ENCODE measurements at regions not wholly inside any gene's neighbourhood (a gene's known extent, or its start where the extent isn't known, plus 50 kb on each side); places are given as distances from the start of the nearest gene placed in this dataset.

- CTCF ChIA-PET: interaction anchor here (0.9 kb wide), 2 partner anchors 47 to 248 kb away, joined by 3 read pairs; no protein-coding TSS in a partner anchor
- Histone ChIP-seq H3K4me3 (replicated peaks in 1 of 3; ENCODE audit: insufficient read depth in 1 of 3, low read depth in 1 of 3, low read length in 3 of 3) (no peak overlapping the region), H2AFZ (ENCODE audit: low read depth, low read length) (no peak overlapping the region), H3K9me1 (replicated peaks; ENCODE audit: control insufficient read depth, extremely low read depth, insufficient read depth, low read length) (no peaks in the 10 kb centered on the region), H3K4me1 (ENCODE audit: control insufficient read depth, extremely low read depth, insufficient read depth, low read length) (peaks cover 2% of the 10 kb centered on the region), H3K9ac (replicated peaks; ENCODE audit: extremely low read depth, insufficient read depth, low read length) (no peak overlapping the region), H3K27ac (ENCODE audit: insufficient read depth, low read depth, low read length) (no peak overlapping the region), H3K9me3 (replicated peaks; ENCODE audit: control insufficient read depth, insufficient read depth, low read length) (no peaks in the 10 kb centered on the region), H3K27me3 (ENCODE audit: control insufficient read depth in 2 of 2, insufficient read depth in 2 of 2, low read length in 2 of 2) (peaks cover 5 to 6% of the 10 kb centered on the region in 2 experiments), H3K4me2 (ENCODE audit: insufficient read depth, low read length) (no peak overlapping the region), H3K79me2 (ENCODE audit: control insufficient read depth, insufficient read depth, low read length) (no peaks in the 10 kb centered on the region), H3K36me3 (ENCODE audit: control insufficient read depth in 2 of 2, extremely low read depth in 1 of 2, insufficient read depth in 2 of 2, low read length in 2 of 2) (no peaks in the 10 kb centered on the region), H4K20me1 (replicated peaks; ENCODE audit: control insufficient read depth, extremely low read depth, insufficient read depth, low read length) (no peaks in the 10 kb centered on the region)
- TF ChIP-seq CTCF (IDR thresholded peaks at IDR 0.05; ENCODE audit: extremely low read depth in 1 of 2, insufficient read depth in 1 of 2, low read depth in 1 of 2, low read length in 2 of 2) (no peak), JUN (IDR thresholded peaks at IDR 0.05; ENCODE audit: borderline replicate concordance, insufficient read depth, insufficient read length, low read depth) (no peak), POLR2A (IDR thresholded peaks at IDR 0.05; ENCODE audit: low read depth, low read length) (no peak), FOS (IDR thresholded peaks at IDR 0.05; ENCODE audit: borderline replicate concordance, insufficient read depth, low read length) (no peak), MYC (IDR thresholded peaks at IDR 0.05; ENCODE audit: low read depth, low read length) (no peak), POLR2AphosphoS5 (IDR thresholded peaks at IDR 0.05; ENCODE audit: insufficient read depth, low read depth, low read length) (no peak)
- no TSS peak for BruUV-seq (replicated peaks)
- intact Hi-C loops (cut with micrococcal nuclease): no loop called here
- FAIRE-seq (no peak), DNase-seq (ENCODE audit: low read depth, low spot score) (no peak)
- POLR2A ChIA-PET: no interaction called here
- dilution Hi-C loops (cut with MboI; ENCODE audit: extremely low pct_ligation_motif_present, low sequenced_read_pairs): no loop called here
These were observed 136.1 kb upstream of the CCDC150 start for GRCh38 chr2:196503398-196503797.

- H3K9me1 ChIP-seq (replicated peaks; ENCODE audit: control insufficient read depth, extremely low read depth, insufficient read depth, low read length): no peaks in the 10 kb centered on the region
- dilution Hi-C loops (cut with MboI; ENCODE audit: extremely low pct_ligation_motif_present, low sequenced_read_pairs): no loop called here
- H3K9ac ChIP-seq (replicated peaks; ENCODE audit: extremely low read depth, insufficient read depth, low read length): no peak overlapping the region
- no peak overlapping the region for H3K27ac ChIP-seq (ENCODE audit: insufficient read depth, low read depth, low read length)
- no peak for FAIRE-seq
- peaks cover 6 to 7% of the 10 kb centered on the region in 2 experiments for H3K27me3 ChIP-seq (ENCODE audit: control insufficient read depth in 2 of 2, insufficient read depth in 2 of 2, low read length in 2 of 2)
- intact Hi-C loops (cut with micrococcal nuclease): no loop called here
- H2AFZ ChIP-seq (ENCODE audit: low read depth, low read length): no peak overlapping the region
- BruUV-seq (replicated peaks): no TSS peak
- TF ChIP-seq CTCF (IDR thresholded peaks at IDR 0.05; ENCODE audit: extremely low read depth in 1 of 2, insufficient read depth in 1 of 2, low read depth in 1 of 2, low read length in 2 of 2) (no peak), MYC (IDR thresholded peaks at IDR 0.05; ENCODE audit: low read depth, low read length) (no peak), JUN (IDR thresholded peaks at IDR 0.05; ENCODE audit: borderline replicate concordance, insufficient read depth, insufficient read length, low read depth) (no peak), POLR2A (IDR thresholded peaks at IDR 0.05; ENCODE audit: low read depth, low read length) (no peak), POLR2AphosphoS5 (IDR thresholded peaks at IDR 0.05; ENCODE audit: insufficient read depth, low read depth, low read length) (no peak), MAX (IDR thresholded peaks at IDR 0.05; ENCODE audit: insufficient read depth, insufficient read length) (no peak), FOS (IDR thresholded peaks at IDR 0.05; ENCODE audit: borderline replicate concordance, insufficient read depth, low read length) (no peak)
- peaks cover 2% of the 10 kb centered on the region for H3K4me1 ChIP-seq (ENCODE audit: control insufficient read depth, extremely low read depth, insufficient read depth, low read length)
- no peaks in the 10 kb centered on the region for H4K20me1 ChIP-seq (replicated peaks; ENCODE audit: control insufficient read depth, extremely low read depth, insufficient read depth, low read length)
- no peaks in the 10 kb centered on the region for H3K36me3 ChIP-seq (ENCODE audit: control insufficient read depth in 2 of 2, extremely low read depth in 1 of 2, insufficient read depth in 2 of 2, low read length in 2 of 2)
- CTCF ChIA-PET: no interaction called here
- no peak overlapping the region for H3K4me3 ChIP-seq (replicated peaks in 1 of 3; ENCODE audit: insufficient read depth in 1 of 3, low read depth in 1 of 3, low read length in 3 of 3)
- no peak for DNase-seq (ENCODE audit: low read depth, low spot score)
- no peaks in the 10 kb centered on the region for H3K9me3 ChIP-seq (replicated peaks; ENCODE audit: control insufficient read depth, insufficient read depth, low read length)
- POLR2A ChIA-PET: no interaction called here
- H3K79me2 ChIP-seq (ENCODE audit: control insufficient read depth, insufficient read depth, low read length): no peaks in the 10 kb centered on the region
- no peak overlapping the region for H3K4me2 ChIP-seq (ENCODE audit: insufficient read depth, low read length)
These were observed 134.7 kb upstream of the CCDC150 start for GRCh38 chr2:196504788-196505187.

Data from endothelial cell of umbilical vein (primary cell).